Tibial nerve (tissue), 4 donors: ENCODE measurements at regions not wholly inside any gene's neighbourhood (a gene's known extent, or its start where the extent isn't known, plus 50 kb on each side); places are given as distances from the start of the nearest gene placed in this dataset.

Experiments used
- DNase-seq, 2 donors: peaks; one replicate each; pipeline ENCODE4 v3.0.0-alpha.2; 2019; ENCODE audit warnings: low spot score in 2 of 2
- H3K27ac ChIP-seq, 4 donors: fragments of 200-600 bp; sonication (generic) in 3 of 4; one replicate each; pipeline ENCODE4 v1.5.1; 2017 to 2019; ENCODE audit warnings: mild to moderate bottlenecking in 1 of 4
- H3K27me3 ChIP-seq, 2 donors: fragments of 200-600 bp; sonication (generic) in 1 of 2; one replicate each; pipeline versions ENCODE4 v1.5.1 to v1.6.0; 2017 to 2019
- H3K36me3 ChIP-seq, 3 donors: fragments of 200-600 bp; sonication (generic); one replicate each; pipeline ENCODE4 v1.5.1; 2018 to 2019
- H3K4me1 ChIP-seq, 4 donors: fragments of 200-600 bp; sonication (generic) in 3 of 4; one replicate each; pipeline ENCODE4 v1.5.1; 2017 to 2019
- H3K4me3 ChIP-seq, 4 donors: fragments of 200-600 bp; sonication (generic) in 3 of 4; one replicate each; pipeline ENCODE4 v1.5.1; 2017 to 2019; ENCODE audit warnings: mild to moderate bottlenecking in 1 of 4, moderate library complexity in 1 of 4
- H3K9me3 ChIP-seq, 4 donors: fragments of 200-600 bp; sonication (generic) in 3 of 4; one replicate each; pipeline ENCODE4 v1.5.1; 2017 to 2019
- EP300 ChIP-seq, 2 donors: sonication (generic); formaldehyde crosslinking; IDR thresholded peaks; one replicate each; pipeline ENCODE4 v1.6.1; 2017; ENCODE audit warnings: antibody characterized with exemption in 2 of 2, mild to moderate bottlenecking in 1 of 2
- POLR2A ChIP-seq, 2 donors: fragments of 450-650 bp; IDR thresholded peaks; one replicate each; pipeline ENCODE4 v1.6.1; 2017; ENCODE audit warnings: antibody characterized with exemption in 2 of 2, mild to moderate bottlenecking in 2 of 2, moderate library complexity in 2 of 2
- WGBS, 2 donors: methylation state at CpG; one replicate each; pipeline ENCODE4 v1.1.5; 2018; 5-methylcytosine and 5-hydroxymethylcytosine counted together
- TF ChIP-seq, protein P1 (sequence below), 5 experiments: fragments of 200-600 bp in 3 of 5; fragments of 450-650 bp in 2 of 5; sonication (generic) in 3 of 5; IDR thresholded peaks; one replicate each; pipeline ENCODE4 v1.5.1; 2016 to 2019; ENCODE audit warnings: antibody characterized with exemption in 5 of 5, mild to moderate bottlenecking in 3 of 5, moderate library complexity in 2 of 5

DNA sequence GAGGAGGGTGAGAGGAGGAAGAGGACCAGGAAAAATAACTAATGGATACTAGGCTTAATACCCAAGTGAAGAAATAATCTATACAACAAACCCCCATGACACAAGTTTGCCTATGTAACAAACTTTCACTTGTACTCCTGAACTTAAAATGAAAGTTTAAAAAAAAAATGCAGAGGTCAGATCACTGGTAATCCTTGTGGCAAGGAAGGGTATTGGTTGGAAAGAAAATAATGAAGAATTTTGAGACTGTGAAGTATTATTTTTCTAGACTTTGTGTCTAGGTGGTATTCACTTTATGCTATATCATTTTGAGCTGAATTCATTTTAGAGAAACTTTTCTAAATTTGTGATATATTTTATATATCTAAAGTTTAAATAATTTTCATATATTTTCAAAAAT, 547.5 kb downstream of the MMUT start:
- Histone ChIP-seq H3K4me3 (no peak overlapping the region), H3K9me3 (no peaks in the 10 kb centered on the region), H3K36me3 (no peaks in the 10 kb centered on the region), H3K27me3 (no peaks in the 10 kb centered on the region), H3K27ac (no peak overlapping the region), H3K4me1 (no peaks in the 10 kb centered on the region)
- DNase-seq = no peak
- no peak for TF ChIP-seq POLR2A (IDR thresholded peaks at IDR 0.05)
- TF ChIP-seq, protein P1, sequence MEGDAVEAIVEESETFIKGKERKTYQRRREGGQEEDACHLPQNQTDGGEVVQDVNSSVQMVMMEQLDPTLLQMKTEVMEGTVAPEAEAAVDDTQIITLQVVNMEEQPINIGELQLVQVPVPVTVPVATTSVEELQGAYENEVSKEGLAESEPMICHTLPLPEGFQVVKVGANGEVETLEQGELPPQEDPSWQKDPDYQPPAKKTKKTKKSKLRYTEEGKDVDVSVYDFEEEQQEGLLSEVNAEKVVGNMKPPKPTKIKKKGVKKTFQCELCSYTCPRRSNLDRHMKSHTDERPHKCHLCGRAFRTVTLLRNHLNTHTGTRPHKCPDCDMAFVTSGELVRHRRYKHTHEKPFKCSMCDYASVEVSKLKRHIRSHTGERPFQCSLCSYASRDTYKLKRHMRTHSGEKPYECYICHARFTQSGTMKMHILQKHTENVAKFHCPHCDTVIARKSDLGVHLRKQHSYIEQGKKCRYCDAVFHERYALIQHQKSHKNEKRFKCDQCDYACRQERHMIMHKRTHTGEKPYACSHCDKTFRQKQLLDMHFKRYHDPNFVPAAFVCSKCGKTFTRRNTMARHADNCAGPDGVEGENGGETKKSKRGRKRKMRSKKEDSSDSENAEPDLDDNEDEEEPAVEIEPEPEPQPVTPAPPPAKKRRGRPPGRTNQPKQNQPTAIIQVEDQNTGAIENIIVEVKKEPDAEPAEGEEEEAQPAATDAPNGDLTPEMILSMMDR (IDR thresholded peaks at IDR 0.05) = no peak

GRCh38 chr6:48912503-48912902, 550.5 kb downstream of the MMUT start:
- Histone ChIP-seq H3K27ac (no peak overlapping the region), H3K4me1 (no peaks in the 10 kb centered on the region), H3K9me3 (no peaks in the 10 kb centered on the region), H3K4me3 (no peak overlapping the region), H3K36me3 (no peaks in the 10 kb centered on the region), H3K27me3 (no peaks in the 10 kb centered on the region)
- DNase-seq = no peak
- TF ChIP-seq POLR2A (IDR thresholded peaks at IDR 0.05) = no peak
- TF ChIP-seq, protein P1 (IDR thresholded peaks at IDR 0.05) = no peak
- TF ChIP-seq EP300 (IDR thresholded peaks at IDR 0.05) = no peak
- WGBS, 2 donors = 90 to 92% methylated on average over 2 of the region's 2 CpGs

DNA sequence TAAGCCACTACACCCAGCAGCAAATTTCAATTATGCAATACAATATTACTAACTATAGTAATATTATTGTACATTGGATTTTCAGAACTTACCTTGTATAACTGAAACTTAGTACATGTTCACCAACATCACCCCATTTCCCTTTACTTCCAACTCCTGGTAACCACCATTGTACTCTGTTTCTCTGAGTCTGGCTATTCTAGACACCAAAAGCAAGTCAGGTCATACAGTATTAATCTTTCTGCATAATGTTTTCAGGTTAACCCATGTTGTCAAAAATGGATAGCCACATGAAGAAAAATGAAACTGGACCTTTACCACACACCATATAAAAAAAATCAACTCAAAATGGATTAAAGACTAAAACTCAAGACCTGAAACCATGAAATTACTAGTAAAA, 558.2 kb downstream of the MMUT start:
- H3K36me3 ChIP-seq = no peaks in the 10 kb centered on the region
- no peaks in the 10 kb centered on the region for H3K4me1 ChIP-seq
- no peaks in the 10 kb centered on the region for H3K27me3 ChIP-seq
- H3K27ac ChIP-seq = no peak overlapping the region
- TF ChIP-seq, protein P1 (IDR thresholded peaks at IDR 0.05) = no peak
- TF ChIP-seq EP300 (IDR thresholded peaks at IDR 0.05) (no peak), POLR2A (IDR thresholded peaks at IDR 0.05) (no peak)
- DNase-seq = no peak
- H3K9me3 ChIP-seq = no peaks in the 10 kb centered on the region
- H3K4me3 ChIP-seq = no peak overlapping the region

GRCh38 chr6:48894469-48894868, 568.6 kb downstream of the MMUT start:
- WGBS, 2 donors = 74 to 83% methylated on average over 3 of the region's 3 CpGs
- H3K27ac ChIP-seq = no peak overlapping the region
- no peak for TF ChIP-seq POLR2A (IDR thresholded peaks at IDR 0.05)
- no peak for TF ChIP-seq EP300 (IDR thresholded peaks at IDR 0.05)
- TF ChIP-seq, protein P1 (IDR thresholded peaks at IDR 0.05) = no peak
- no peaks in the 10 kb centered on the region for H3K27me3 ChIP-seq
- H3K9me3 ChIP-seq = no peaks in the 10 kb centered on the region
- no peak for DNase-seq
- H3K4me3 ChIP-seq = no peak overlapping the region
- H3K4me1 ChIP-seq = no peaks in the 10 kb centered on the region
- no peaks in the 10 kb centered on the region for H3K36me3 ChIP-seq

GRCh38 chr6:48893048-48893447, 570.0 kb downstream of the MMUT start:
- Histone ChIP-seq H3K4me1 (no peaks in the 10 kb centered on the region), H3K27ac (no peak overlapping the region), H3K27me3 (no peaks in the 10 kb centered on the region), H3K9me3 (no peaks in the 10 kb centered on the region), H3K36me3 (no peaks in the 10 kb centered on the region), H3K4me3 (no peak overlapping the region)
- WGBS, 2 donors = 87 to 98% methylated on average over 1 of the region's 1 CpG
- DNase-seq = no peak
- TF ChIP-seq EP300 (IDR thresholded peaks at IDR 0.05) (no peak), POLR2A (IDR thresholded peaks at IDR 0.05) (no peak)
- TF ChIP-seq, protein P1 (IDR thresholded peaks at IDR 0.05) = no peak
